ENCODE measurements at regions not wholly inside any gene's neighbourhood (a gene's known extent, or its start where the extent isn't known, plus 50 kb on each side); places are given as distances from the start of the nearest gene placed in this dataset.

GRCh38 chr12:94845110-94845509 lies 158.4 kb downstream of the NDUFA12 start:
- TF ChIP-seq POLR2A (IDR thresholded peaks at IDR 0.05) (no peak), POLR2AphosphoS5 (IDR thresholded peaks at IDR 0.05) (no peak), CTCF (IDR thresholded peaks at IDR 0.05) (no peak)

Measured in suprapubic skin (tissue), 4 donors.